ENCODE measurements at regions not wholly inside any gene's neighbourhood (a gene's known extent, or its start where the extent isn't known, plus 50 kb on each side); places are given as distances from the start of the nearest gene placed in this dataset.

DNA sequence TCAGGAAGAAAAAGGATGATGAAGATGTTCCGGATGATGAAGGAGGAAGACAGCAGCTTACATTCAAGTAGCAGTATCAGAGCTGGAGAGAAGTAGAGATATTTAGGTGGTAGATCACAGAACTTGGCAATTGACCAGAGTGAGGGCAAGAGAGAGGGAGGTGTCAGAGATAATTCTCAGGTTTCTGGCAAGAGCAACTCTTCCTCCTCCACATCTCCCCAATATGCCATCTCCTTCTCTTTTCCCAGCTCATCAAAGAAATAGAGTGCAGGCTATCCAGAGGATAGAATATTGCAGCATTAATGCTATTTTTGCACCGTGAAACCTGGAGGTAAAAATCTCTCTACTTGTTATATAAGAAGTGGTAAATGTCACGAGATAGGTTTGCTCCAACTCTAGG is 64.9 kb upstream of the OPCML start:
- TF ChIP-seq EZH2 (IDR thresholded peaks at IDR 0.05; ENCODE audit: borderline replicate concordance, low read length) (no peak), CTCF (IDR thresholded peaks at IDR 0.05; ENCODE audit: low read length) (no peak)
